PC-3 (cell line): ENCODE measurements at regions not wholly inside any gene's neighbourhood (a gene's known extent, or its start where the extent isn't known, plus 50 kb on each side); places are given as distances from the start of the nearest gene placed in this dataset.

ENCODE experiments used
- ATAC-seq: fragments of 200-7000 bp; cut with Tn5 transposase; 2 replicates; pipeline ENCODE4 v1.9.1; 2020; ENCODE audit warnings: mild to moderate bottlenecking, moderate library complexity
- BruUV-seq: library from RNA; stranded (reverse); fragments of 400-500 nt; replicated peaks from 2 replicates; lab custom pipeline; 2021; lab: Mats Ljungman, UMichigan
- CTCF ChIA-PET: fragments of 300-600 bp; sonication (Branson Sonifier 250); formaldehyde crosslinking; loops from one replicate; lab custom pipeline; 2022; ENCODE audit warnings: antibody characterized with exemption; lab: Charles Lee
- POLR2A ChIA-PET: fragments of 300-600 bp; sonication (Branson Sonifier 250); formaldehyde crosslinking; loops from one replicate; lab custom pipeline; 2022; ENCODE audit warnings: antibody characterized with exemption; ENCODE audit not compliant: unreplicated experiment; lab: Charles Lee
- DNase-seq: peaks from one replicate; pipeline ENCODE4 v3.0.0-alpha.2; 2015
- H2AFZ ChIP-seq: fragments of 300-600 bp; sonication (generic); 2 replicates; pipeline ENCODE4 v1.6.0; 2016; ENCODE audit warnings: antibody characterized with exemption, low read length
- H3F3A ChIP-seq: fragments of 300-600 bp; sonication (generic); one replicate; pipeline ENCODE4 v1.6.0; 2017; ENCODE audit warnings: antibody characterized with exemption, low read length, control low read depth, mild to moderate bottlenecking; ENCODE audit not compliant: unreplicated experiment
- H3K27ac ChIP-seq: fragments of 300-600 bp; sonication (generic); 2 replicates; pipeline ENCODE4 v1.5.1; 2016; ENCODE audit warnings: mild to moderate bottlenecking, low read length
- H3K27me3 ChIP-seq: fragments of 300-600 bp; sonication (generic); 2 replicates; pipeline ENCODE4 v1.6.1; 2016; ENCODE audit warnings: low read length, mixed read lengths
- H3K36me3 ChIP-seq: fragments of 300-600 bp; sonication (generic); 2 replicates; pipeline ENCODE4 v1.6.1; 2016; ENCODE audit warnings: low read depth, mixed run types, low read length, mixed read lengths
- H3K4me1 ChIP-seq: fragments of 300-600 bp; sonication (generic); 2 replicates; pipeline ENCODE4 v1.5.1; 2016; ENCODE audit warnings: low read length; ENCODE audit not compliant: insufficient read depth
- H3K4me2 ChIP-seq: fragments of 300-600 bp; sonication (generic); 2 replicates; pipeline ENCODE4 v1.6.0; 2016; ENCODE audit warnings: low read length
- H3K4me3 ChIP-seq: fragments of 300-600 bp; sonication (generic); 2 replicates; pipeline ENCODE4 v1.5.1; 2016; ENCODE audit warnings: mild to moderate bottlenecking, low read length, mixed read lengths
- H3K79me2 ChIP-seq: fragments of 300-600 bp; sonication (generic); 2 replicates; pipeline ENCODE4 v1.6.1; 2017; ENCODE audit warnings: low read length, mixed read lengths
- H3K9ac ChIP-seq: fragments of 300-600 bp; sonication (generic); 2 replicates; pipeline ENCODE4 v1.6.0; 2016; ENCODE audit warnings: mild to moderate bottlenecking, low read length
- H3K9me2 ChIP-seq: fragments of 300-600 bp; sonication (generic); replicated peaks from 2 replicates; pipeline ENCODE4 v1.6.1; 2016; ENCODE audit warnings: mixed run types, low read length, mixed read lengths
- H3K9me3 ChIP-seq: fragments of 300-600 bp; sonication (generic); 2 replicates; pipeline ENCODE4 v1.6.1; 2016; ENCODE audit warnings: low read length, mixed read lengths
- H4K20me1 ChIP-seq: fragments of 300-600 bp; sonication (generic); 2 replicates; pipeline ENCODE4 v1.6.1; 2016; ENCODE audit warnings: low read length, mixed read lengths
- CTCF ChIP-seq: fragments of 300-600 bp; sonication (generic); conservative IDR thresholded peaks from 2 replicates; pipeline ENCODE4 v1.5.1; 2017; ENCODE audit warnings: antibody characterized with exemption, low read depth, mild to moderate bottlenecking, low read length
- EZH2 ChIP-seq: fragments of 300-600 bp; sonication (generic); IDR thresholded peaks from one replicate; pipeline ENCODE4 v1.6.1; 2017; ENCODE audit warnings: antibody characterized with exemption, mild to moderate bottlenecking, low read length; ENCODE audit not compliant: unreplicated experiment
- EZH2phosphoT487 ChIP-seq: fragments of 300-600 bp; sonication (generic); IDR thresholded peaks from 2 replicates; pipeline ENCODE4 v1.6.1; 2018; ENCODE audit warnings: mild to moderate bottlenecking, antibody characterized with exemption, low read length, borderline replicate concordance
- intact Hi-C: fragments of 100-400 bp; cut with micrococcal nuclease; formaldehyde crosslinking; loops from 2 replicates; pipeline ENCODE4 v1.9.0; 2023

GRCh38 chr13:39970177-39970846 is 314.9 kb downstream of the COG6 start:
- Histone ChIP-seq H2AFZ (no peak overlapping the region), H3K27ac (no peak overlapping the region), H3K9me3 (no peaks in the 10 kb centered on the region), H3K9me2 (no peaks in the 10 kb centered on the region), H3K4me2 (no peak overlapping the region), H4K20me1 (no peaks in the 10 kb centered on the region), H3K4me1 (no peaks in the 10 kb centered on the region), H3K27me3 (peaks cover 5% of the 10 kb centered on the region; the same call in 1 of the 2 replicates), H3K79me2 (no peaks in the 10 kb centered on the region), H3K9ac (no peak overlapping the region), H3K36me3 (no peaks in the 10 kb centered on the region), H3K4me3 (no peak overlapping the region), H3F3A (no peaks in the 10 kb centered on the region)
- ChIA-PET POLR2A (no interaction called here), CTCF (no interaction called here)
- intact Hi-C loops, result no loop called here
- no TSS peak for BruUV-seq
- DNase-seq (no peak), ATAC-seq (no peak)
- TF ChIP-seq EZH2, result no peak
- TF ChIP-seq EZH2phosphoT487, result no peak
- TF ChIP-seq CTCF, result no peak

GRCh38 chr13:39971526-39971925 is 316.1 kb downstream of the COG6 start:
- Histone ChIP-seq H3K9ac (no peak overlapping the region), H3K9me2 (no peaks in the 10 kb centered on the region), H3F3A (no peaks in the 10 kb centered on the region), H3K79me2 (no peaks in the 10 kb centered on the region), H3K4me1 (no peaks in the 10 kb centered on the region), H3K4me2 (no peak overlapping the region), H3K4me3 (no peak overlapping the region), H3K36me3 (no peaks in the 10 kb centered on the region), H3K9me3 (no peaks in the 10 kb centered on the region), H3K27ac (no peak overlapping the region), H4K20me1 (no peaks in the 10 kb centered on the region), H3K27me3 (peaks cover 11% of the 10 kb centered on the region), H2AFZ (no peak overlapping the region)
- no peak for TF ChIP-seq EZH2phosphoT487
- no peak for TF ChIP-seq EZH2
- TF ChIP-seq CTCF, result no peak
- BruUV-seq, result no TSS peak
- POLR2A ChIA-PET, result no interaction called here
- CTCF ChIA-PET, result no interaction called here
- DNase-seq (no peak), ATAC-seq (no peak)
- intact Hi-C loops, result no loop called here

- intact Hi-C loops, result no loop called here
- ATAC-seq, result no peak
- H3K4me3 ChIP-seq, result no peak overlapping the region
- no peak overlapping the region for H3K27ac ChIP-seq
- H3K27me3 ChIP-seq, result peaks cover 26% of the 10 kb centered on the region
- H3K36me3 ChIP-seq, result no peaks in the 10 kb centered on the region
- no peaks in the 10 kb centered on the region for H4K20me1 ChIP-seq
- TF ChIP-seq EZH2 (no peak), EZH2phosphoT487 (no peak), CTCF (no peak)
- H3K9me2 ChIP-seq, result no peaks in the 10 kb centered on the region
- CTCF ChIA-PET, result no interaction called here
- POLR2A ChIA-PET, result no interaction called here
- no TSS peak for BruUV-seq
- H3K9me3 ChIP-seq, result no peaks in the 10 kb centered on the region
- H3F3A ChIP-seq, result no peaks in the 10 kb centered on the region
- H3K4me2 ChIP-seq, result no peak overlapping the region
- no peaks in the 10 kb centered on the region for H3K4me1 ChIP-seq
- H3K9ac ChIP-seq, result no peak overlapping the region
- no peak overlapping the region for H2AFZ ChIP-seq
- no peak for DNase-seq
- H3K79me2 ChIP-seq, result no peaks in the 10 kb centered on the region
Measured at GRCh38 chr13:39976481-39976880, 321.0 kb downstream of the COG6 start.
